Sigmoid colon (tissue), 4 donors: ENCODE measurements at regions not wholly inside any gene's neighbourhood (a gene's known extent, or its start where the extent isn't known, plus 50 kb on each side); places are given as distances from the start of the nearest gene placed in this dataset.

Source experiments
- EP300 ChIP-seq, 4 donors: sonication (generic); formaldehyde crosslinking; IDR thresholded peaks; one replicate each; pipeline ENCODE4 v1.6.1; 2017; ENCODE audit warnings: antibody characterized with exemption in 4 of 4
- POLR2A ChIP-seq, 2 donors: fragments of 450-650 bp; IDR thresholded peaks; one replicate each; pipeline ENCODE4 v1.6.1; 2016; ENCODE audit warnings: antibody characterized with exemption in 2 of 2, mild to moderate bottlenecking in 2 of 2, moderate library complexity in 2 of 2
- POLR2AphosphoS5 ChIP-seq, 4 donors: sonication (generic); formaldehyde crosslinking; IDR thresholded peaks; one replicate each; pipeline ENCODE4 v1.6.1; 2017; ENCODE audit warnings: antibody characterized with exemption in 4 of 4
- TF ChIP-seq, protein P1 (sequence below), 4 experiments: fragments of 450-650 bp in 3 of 4; fragments of 200-600 bp in 1 of 4; IDR thresholded peaks; one replicate each; pipeline ENCODE4 v1.5.1; 2016 to 2019; ENCODE audit warnings: antibody characterized with exemption in 4 of 4, mild to moderate bottlenecking in 3 of 4, moderate library complexity in 2 of 4

DNA sequence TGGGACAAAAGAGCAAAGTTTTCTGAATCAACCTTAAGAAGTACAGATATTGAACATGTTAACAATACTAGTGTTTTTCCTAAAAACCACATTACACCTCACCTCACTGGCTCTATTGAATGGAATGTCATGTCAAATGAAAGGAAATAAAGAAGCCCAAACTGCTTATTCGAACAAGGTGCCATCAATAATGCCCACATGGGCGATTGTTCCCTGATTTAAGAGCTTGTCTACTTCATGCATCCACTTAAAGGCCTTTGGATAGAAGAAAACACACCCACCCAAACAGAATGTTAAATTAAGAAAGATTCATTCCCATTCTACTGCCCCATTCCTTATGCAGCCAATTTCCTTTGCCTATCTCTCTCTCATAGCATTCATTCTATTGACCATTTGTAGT is 118.5 kb upstream of the PAQR3 start:
- TF ChIP-seq POLR2A (IDR thresholded peaks at IDR 0.05) = no peak
- TF ChIP-seq, protein P1, sequence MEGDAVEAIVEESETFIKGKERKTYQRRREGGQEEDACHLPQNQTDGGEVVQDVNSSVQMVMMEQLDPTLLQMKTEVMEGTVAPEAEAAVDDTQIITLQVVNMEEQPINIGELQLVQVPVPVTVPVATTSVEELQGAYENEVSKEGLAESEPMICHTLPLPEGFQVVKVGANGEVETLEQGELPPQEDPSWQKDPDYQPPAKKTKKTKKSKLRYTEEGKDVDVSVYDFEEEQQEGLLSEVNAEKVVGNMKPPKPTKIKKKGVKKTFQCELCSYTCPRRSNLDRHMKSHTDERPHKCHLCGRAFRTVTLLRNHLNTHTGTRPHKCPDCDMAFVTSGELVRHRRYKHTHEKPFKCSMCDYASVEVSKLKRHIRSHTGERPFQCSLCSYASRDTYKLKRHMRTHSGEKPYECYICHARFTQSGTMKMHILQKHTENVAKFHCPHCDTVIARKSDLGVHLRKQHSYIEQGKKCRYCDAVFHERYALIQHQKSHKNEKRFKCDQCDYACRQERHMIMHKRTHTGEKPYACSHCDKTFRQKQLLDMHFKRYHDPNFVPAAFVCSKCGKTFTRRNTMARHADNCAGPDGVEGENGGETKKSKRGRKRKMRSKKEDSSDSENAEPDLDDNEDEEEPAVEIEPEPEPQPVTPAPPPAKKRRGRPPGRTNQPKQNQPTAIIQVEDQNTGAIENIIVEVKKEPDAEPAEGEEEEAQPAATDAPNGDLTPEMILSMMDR (IDR thresholded peaks at IDR 0.05) = no peak
- TF ChIP-seq POLR2AphosphoS5 (IDR thresholded peaks at IDR 0.05) = no peak
- TF ChIP-seq EP300 (IDR thresholded peaks at IDR 0.05) = no peak
